ENCODE measurements at regions not wholly inside any gene's neighbourhood (a gene's known extent, or its start where the extent isn't known, plus 50 kb on each side); places are given as distances from the start of the nearest gene placed in this dataset.
"Not testable (repeated sequence)": the region's sequence is repeated elsewhere in the genome, so short reads cannot be mapped to it uniquely, and the experiment has no call there.

- no peak overlapping the region for H3K4me3 ChIP-seq (ENCODE audit: low read depth, low read length)
- DNase-seq (ENCODE audit: low read depth) = no peak
- no peak for TF ChIP-seq CTCF (IDR thresholded peaks at IDR 0.05; ENCODE audit: insufficient read depth, low read depth, low read length)
These were observed 128.6 kb upstream of the WDR75 start for GRCh38 chr2:189312643-189313042.

- DNase-seq (ENCODE audit: low read depth) = peak; percentile 36
- no peak overlapping the region for H3K4me3 ChIP-seq (ENCODE audit: low read depth, low read length)
- no peak for TF ChIP-seq CTCF (IDR thresholded peaks at IDR 0.05; ENCODE audit: insufficient read depth, low read depth, low read length)
These were observed 122.5 kb upstream of the WDR75 start for GRCh38 chr2:189318761-189319160.

- not testable (repeated sequence) for H3K4me3 ChIP-seq (ENCODE audit: low read depth, low read length); DNase-seq (ENCODE audit: low read depth)
These were observed 121.8 kb upstream of the WDR75 start for GRCh38 chr2:189319424-189319823.

- no peak overlapping the region for H3K4me3 ChIP-seq (ENCODE audit: low read depth, low read length)
- no peak for DNase-seq (ENCODE audit: low read depth)
- TF ChIP-seq CTCF (IDR thresholded peaks at IDR 0.05; ENCODE audit: insufficient read depth, low read depth, low read length) = no peak
These were observed 113.1 kb upstream of the WDR75 start for GRCh38 chr2:189327879-189328847.

- no peak for DNase-seq (ENCODE audit: low read depth)
- no peak for TF ChIP-seq CTCF (IDR thresholded peaks at IDR 0.05; ENCODE audit: insufficient read depth, low read depth, low read length)
- no peak overlapping the region for H3K4me3 ChIP-seq (ENCODE audit: low read depth, low read length)
These were observed 112.4 kb upstream of the WDR75 start for GRCh38 chr2:189328848-189329245.

GRCh38 chr2:189336276-189336975 lies 104.8 kb upstream of the WDR75 start:
- H3K4me3 ChIP-seq (ENCODE audit: low read depth, low read length) = no peak overlapping the region
- peak; percentile 84 for DNase-seq (ENCODE audit: low read depth)
- TF ChIP-seq CTCF (IDR thresholded peaks at IDR 0.05; ENCODE audit: insufficient read depth, low read depth, low read length) = no peak

- DNase-seq (ENCODE audit: low read depth) = peak; percentile 91
- no peak overlapping the region for H3K4me3 ChIP-seq (ENCODE audit: low read depth, low read length)
- no peak for TF ChIP-seq CTCF (IDR thresholded peaks at IDR 0.05; ENCODE audit: insufficient read depth, low read depth, low read length)
These were observed 103.6 kb upstream of the WDR75 start for GRCh38 chr2:189337656-189338055.

All from fibroblast of villous mesenchyme (primary cell).